ENCODE measurements at regions not wholly inside any gene's neighbourhood (a gene's known extent, or its start where the extent isn't known, plus 50 kb on each side); places are given as distances from the start of the nearest gene placed in this dataset.

DNA sequence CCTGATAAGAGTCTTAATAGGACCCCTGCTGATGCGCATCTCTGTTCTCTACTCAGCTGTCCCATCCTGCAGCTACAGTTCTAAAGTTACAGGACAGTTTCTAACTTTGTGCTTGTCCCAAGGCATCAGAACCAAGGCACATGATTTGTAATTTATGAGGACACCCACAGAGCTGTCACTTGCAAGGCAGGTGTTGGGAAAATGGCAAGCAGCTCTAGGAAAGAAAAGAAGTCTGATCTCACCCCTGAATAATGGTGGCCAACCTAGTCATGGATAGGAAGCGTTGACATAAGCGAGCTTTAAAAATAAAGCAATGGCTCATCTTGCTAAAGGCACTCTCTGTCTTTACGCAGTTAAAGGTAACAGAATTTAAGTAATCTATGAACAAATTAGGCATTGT, 127.6 kb upstream of the VGLL2 start (continued):
- TF ChIP-seq, protein P1, sequence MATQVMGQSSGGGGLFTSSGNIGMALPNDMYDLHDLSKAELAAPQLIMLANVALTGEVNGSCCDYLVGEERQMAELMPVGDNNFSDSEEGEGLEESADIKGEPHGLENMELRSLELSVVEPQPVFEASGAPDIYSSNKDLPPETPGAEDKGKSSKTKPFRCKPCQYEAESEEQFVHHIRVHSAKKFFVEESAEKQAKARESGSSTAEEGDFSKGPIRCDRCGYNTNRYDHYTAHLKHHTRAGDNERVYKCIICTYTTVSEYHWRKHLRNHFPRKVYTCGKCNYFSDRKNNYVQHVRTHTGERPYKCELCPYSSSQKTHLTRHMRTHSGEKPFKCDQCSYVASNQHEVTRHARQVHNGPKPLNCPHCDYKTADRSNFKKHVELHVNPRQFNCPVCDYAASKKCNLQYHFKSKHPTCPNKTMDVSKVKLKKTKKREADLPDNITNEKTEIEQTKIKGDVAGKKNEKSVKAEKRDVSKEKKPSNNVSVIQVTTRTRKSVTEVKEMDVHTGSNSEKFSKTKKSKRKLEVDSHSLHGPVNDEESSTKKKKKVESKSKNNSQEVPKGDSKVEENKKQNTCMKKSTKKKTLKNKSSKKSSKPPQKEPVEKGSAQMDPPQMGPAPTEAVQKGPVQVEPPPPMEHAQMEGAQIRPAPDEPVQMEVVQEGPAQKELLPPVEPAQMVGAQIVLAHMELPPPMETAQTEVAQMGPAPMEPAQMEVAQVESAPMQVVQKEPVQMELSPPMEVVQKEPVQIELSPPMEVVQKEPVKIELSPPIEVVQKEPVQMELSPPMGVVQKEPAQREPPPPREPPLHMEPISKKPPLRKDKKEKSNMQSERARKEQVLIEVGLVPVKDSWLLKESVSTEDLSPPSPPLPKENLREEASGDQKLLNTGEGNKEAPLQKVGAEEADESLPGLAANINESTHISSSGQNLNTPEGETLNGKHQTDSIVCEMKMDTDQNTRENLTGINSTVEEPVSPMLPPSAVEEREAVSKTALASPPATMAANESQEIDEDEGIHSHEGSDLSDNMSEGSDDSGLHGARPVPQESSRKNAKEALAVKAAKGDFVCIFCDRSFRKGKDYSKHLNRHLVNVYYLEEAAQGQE (IDR thresholded peaks at IDR 0.05), result no peak
- TF ChIP-seq YY1 (IDR thresholded peaks at IDR 0.05), result no peak
- no peak for TF ChIP-seq HNF4A (conservative IDR thresholded peaks at IDR 0.05)
- TF ChIP-seq RXRA (IDR thresholded peaks at IDR 0.05), result no peak

DNA sequence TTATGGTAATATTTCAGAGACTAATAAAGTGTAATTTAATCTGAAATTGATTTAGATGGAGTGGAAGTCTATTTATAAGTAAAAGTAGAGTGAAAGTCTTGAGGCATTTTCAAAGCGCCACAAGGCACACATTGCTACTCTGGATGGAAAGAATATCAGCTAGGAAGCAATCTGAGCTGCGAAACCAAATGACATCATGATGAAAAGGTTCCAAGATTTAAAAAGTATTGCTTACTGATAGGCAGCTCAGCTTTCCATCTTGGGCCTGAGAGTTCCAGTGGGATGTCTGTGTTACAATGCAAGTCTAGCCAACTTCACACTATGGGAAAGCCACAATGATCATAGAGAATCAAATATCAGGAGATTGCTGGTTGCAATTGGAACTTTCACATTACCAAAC, 126.9 kb upstream of the VGLL2 start:
- H3K9ac ChIP-seq (ENCODE audit: low read depth in 1 of 2, low read length in 2 of 2), result no peak overlapping the region
- TF ChIP-seq FOXA1 (IDR thresholded peaks at IDR 0.05), result no peak
- TF ChIP-seq TAF1 (conservative IDR thresholded peaks at IDR 0.05), result no peak
- TF ChIP-seq NR2F2 (IDR thresholded peaks at IDR 0.05), result no peak
- TF ChIP-seq HNF4A (conservative IDR thresholded peaks at IDR 0.05), result no peak
- TF ChIP-seq, protein P2, sequence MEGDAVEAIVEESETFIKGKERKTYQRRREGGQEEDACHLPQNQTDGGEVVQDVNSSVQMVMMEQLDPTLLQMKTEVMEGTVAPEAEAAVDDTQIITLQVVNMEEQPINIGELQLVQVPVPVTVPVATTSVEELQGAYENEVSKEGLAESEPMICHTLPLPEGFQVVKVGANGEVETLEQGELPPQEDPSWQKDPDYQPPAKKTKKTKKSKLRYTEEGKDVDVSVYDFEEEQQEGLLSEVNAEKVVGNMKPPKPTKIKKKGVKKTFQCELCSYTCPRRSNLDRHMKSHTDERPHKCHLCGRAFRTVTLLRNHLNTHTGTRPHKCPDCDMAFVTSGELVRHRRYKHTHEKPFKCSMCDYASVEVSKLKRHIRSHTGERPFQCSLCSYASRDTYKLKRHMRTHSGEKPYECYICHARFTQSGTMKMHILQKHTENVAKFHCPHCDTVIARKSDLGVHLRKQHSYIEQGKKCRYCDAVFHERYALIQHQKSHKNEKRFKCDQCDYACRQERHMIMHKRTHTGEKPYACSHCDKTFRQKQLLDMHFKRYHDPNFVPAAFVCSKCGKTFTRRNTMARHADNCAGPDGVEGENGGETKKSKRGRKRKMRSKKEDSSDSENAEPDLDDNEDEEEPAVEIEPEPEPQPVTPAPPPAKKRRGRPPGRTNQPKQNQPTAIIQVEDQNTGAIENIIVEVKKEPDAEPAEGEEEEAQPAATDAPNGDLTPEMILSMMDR (IDR thresholded peaks at IDR 0.05; ENCODE audit: low read depth, low read length, missing input control), result no peak
- TF ChIP-seq, protein P3, sequence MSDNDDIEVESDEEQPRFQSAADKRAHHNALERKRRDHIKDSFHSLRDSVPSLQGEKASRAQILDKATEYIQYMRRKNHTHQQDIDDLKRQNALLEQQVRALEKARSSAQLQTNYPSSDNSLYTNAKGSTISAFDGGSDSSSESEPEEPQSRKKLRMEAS (IDR thresholded peaks at IDR 0.05), result no peak
- TF ChIP-seq FOXA2 (IDR thresholded peaks at IDR 0.05), result no peak
- TF ChIP-seq, protein P1 (IDR thresholded peaks at IDR 0.05), result no peak
- no peak for TF ChIP-seq EGR1 (IDR thresholded peaks at IDR 0.05; ENCODE audit: low read depth in 2 of 2)
- TF ChIP-seq, protein P4, sequence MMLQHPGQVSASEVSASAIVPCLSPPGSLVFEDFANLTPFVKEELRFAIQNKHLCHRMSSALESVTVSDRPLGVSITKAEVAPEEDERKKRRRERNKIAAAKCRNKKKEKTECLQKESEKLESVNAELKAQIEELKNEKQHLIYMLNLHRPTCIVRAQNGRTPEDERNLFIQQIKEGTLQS (IDR thresholded peaks at IDR 0.05), result no peak
- TF ChIP-seq JUND (IDR thresholded peaks at IDR 0.05), result no peak
- no peak for TF ChIP-seq GABPA (IDR thresholded peaks at IDR 0.05 in 1 of 2, conservative IDR thresholded peaks at IDR 0.05 in 1 of 2)
- no peak for TF ChIP-seq SP1 (IDR thresholded peaks at IDR 0.05)
- no peak for TF ChIP-seq HNF4G (IDR thresholded peaks at IDR 0.05)
- TF ChIP-seq, protein P5, sequence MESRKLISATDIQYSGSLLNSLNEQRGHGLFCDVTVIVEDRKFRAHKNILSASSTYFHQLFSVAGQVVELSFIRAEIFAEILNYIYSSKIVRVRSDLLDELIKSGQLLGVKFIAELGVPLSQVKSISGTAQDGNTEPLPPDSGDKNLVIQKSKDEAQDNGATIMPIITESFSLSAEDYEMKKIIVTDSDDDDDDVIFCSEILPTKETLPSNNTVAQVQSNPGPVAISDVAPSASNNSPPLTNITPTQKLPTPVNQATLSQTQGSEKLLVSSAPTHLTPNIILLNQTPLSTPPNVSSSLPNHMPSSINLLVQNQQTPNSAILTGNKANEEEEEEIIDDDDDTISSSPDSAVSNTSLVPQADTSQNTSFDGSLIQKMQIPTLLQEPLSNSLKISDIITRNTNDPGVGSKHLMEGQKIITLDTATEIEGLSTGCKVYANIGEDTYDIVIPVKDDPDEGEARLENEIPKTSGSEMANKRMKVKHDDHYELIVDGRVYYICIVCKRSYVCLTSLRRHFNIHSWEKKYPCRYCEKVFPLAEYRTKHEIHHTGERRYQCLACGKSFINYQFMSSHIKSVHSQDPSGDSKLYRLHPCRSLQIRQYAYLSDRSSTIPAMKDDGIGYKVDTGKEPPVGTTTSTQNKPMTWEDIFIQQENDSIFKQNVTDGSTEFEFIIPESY (IDR thresholded peaks at IDR 0.05), result no peak
- TF ChIP-seq YY1 (IDR thresholded peaks at IDR 0.05), result no peak
- TF ChIP-seq RXRA (IDR thresholded peaks at IDR 0.05), result no peak
- TF ChIP-seq RAD21 (IDR thresholded peaks at IDR 0.05), result no peak
- H3K4me3 ChIP-seq (ENCODE audit: low read depth in 1 of 3, low read length in 3 of 3), result no peak overlapping the region
- H3K9me3 ChIP-seq (ENCODE audit: control insufficient read depth in 4 of 4, low read length in 3 of 4), result no peaks in the 10 kb centered on the region
- no peaks in the 10 kb centered on the region for H3K27me3 ChIP-seq (ENCODE audit: control insufficient read depth in 4 of 4, insufficient read depth in 4 of 4, low read length in 3 of 4)
- WGBS, result 82% methylated on average over 2 of the region's 2 CpGs
- H3K4me1 ChIP-seq (ENCODE audit: control insufficient read depth in 4 of 4, insufficient read depth in 4 of 4, low read length in 3 of 4), result no peaks in the 10 kb centered on the region
- H3K27ac ChIP-seq (ENCODE audit: low read depth in 1 of 2, low read length in 2 of 2), result no peak overlapping the region
- no peaks in the 10 kb centered on the region for H3K36me3 ChIP-seq (ENCODE audit: control insufficient read depth in 4 of 4, insufficient read depth in 3 of 4, low read depth in 1 of 4, low read length in 3 of 4)
- DNase-seq (ENCODE audit: low spot score), result no peak
